ENCODE measurements at regions not wholly inside any gene's neighbourhood (a gene's known extent, or its start where the extent isn't known, plus 50 kb on each side); places are given as distances from the start of the nearest gene placed in this dataset.
"Not testable (repeated sequence)": the region's sequence is repeated elsewhere in the genome, so short reads cannot be mapped to it uniquely, and the experiment has no call there.

GRCh38 chr4:114400531-114400930, 198.1 kb upstream of the UGT8 start:
- H3K9me3 Mint-ChIP-seq = no peaks in the 10 kb centered on the region
- H3K27me3 Mint-ChIP-seq = peaks cover 8% of the 10 kb centered on the region
- ATAC-seq (replicated peaks; ENCODE audit: extremely low read depth, poor library complexity, severe bottlenecking) = no peak
- H3K27ac Mint-ChIP-seq (ENCODE audit: low read depth) = no peak overlapping the region
- no peaks in the 10 kb centered on the region for H3K4me1 Mint-ChIP-seq
- no peak for DNase-seq (ENCODE audit: low spot score in 2 of 2)
- H3K36me3 Mint-ChIP-seq (ENCODE audit: insufficient read depth) = peaks cover 1% of the 10 kb centered on the region
- no peak overlapping the region for H3K4me3 Mint-ChIP-seq

GRCh38 chr4:114401483-114401882, 197.1 kb upstream of the UGT8 start:
- Mint-ChIP-seq H3K9me3 (no peaks in the 10 kb centered on the region), H3K4me1 (no peaks in the 10 kb centered on the region), H3K27me3 (peaks cover 8% of the 10 kb centered on the region), H3K4me3 (no peak overlapping the region), H3K27ac (ENCODE audit: low read depth) (no peak overlapping the region), H3K36me3 (ENCODE audit: insufficient read depth) (peaks cover 1% of the 10 kb centered on the region)
- DNase-seq (ENCODE audit: low spot score in 2 of 2) (no peak), ATAC-seq (replicated peaks; ENCODE audit: extremely low read depth, poor library complexity, severe bottlenecking) (no peak)

GRCh38 chr4:114417214-114417613, 181.4 kb upstream of the UGT8 start:
- peaks cover 11% of the 10 kb centered on the region for H3K9me3 Mint-ChIP-seq
- H3K27me3 Mint-ChIP-seq = no peaks in the 10 kb centered on the region
- H3K36me3 Mint-ChIP-seq (ENCODE audit: insufficient read depth) = no peaks in the 10 kb centered on the region
- no peak overlapping the region for H3K27ac Mint-ChIP-seq (ENCODE audit: low read depth)
- DNase-seq (ENCODE audit: low spot score in 2 of 2) (no peak), ATAC-seq (replicated peaks; ENCODE audit: extremely low read depth, poor library complexity, severe bottlenecking) (no peak)
- H3K4me3 Mint-ChIP-seq = no peak overlapping the region
- no peaks in the 10 kb centered on the region for H3K4me1 Mint-ChIP-seq

GRCh38 chr4:114420069-114420468, 178.5 kb upstream of the UGT8 start:
- DNase-seq (ENCODE audit: low spot score in 2 of 2) (no peak), ATAC-seq (replicated peaks; ENCODE audit: extremely low read depth, poor library complexity, severe bottlenecking) (no peak)
- peaks cover 5% of the 10 kb centered on the region for H3K9me3 Mint-ChIP-seq
- H3K27me3 Mint-ChIP-seq = no peaks in the 10 kb centered on the region
- H3K27ac Mint-ChIP-seq (ENCODE audit: low read depth) = no peak overlapping the region
- H3K4me1 Mint-ChIP-seq = no peaks in the 10 kb centered on the region
- no peak overlapping the region for H3K4me3 Mint-ChIP-seq
- no peaks in the 10 kb centered on the region for H3K36me3 Mint-ChIP-seq (ENCODE audit: insufficient read depth)

- H3K9me3 Mint-ChIP-seq = peaks cover 5% of the 10 kb centered on the region
- H3K4me3 Mint-ChIP-seq = no peak overlapping the region
- no peaks in the 10 kb centered on the region for H3K4me1 Mint-ChIP-seq
- DNase-seq (ENCODE audit: low spot score in 2 of 2) = no peak
- ATAC-seq (replicated peaks; ENCODE audit: extremely low read depth, poor library complexity, severe bottlenecking) = no peak
- H3K27me3 Mint-ChIP-seq = no peaks in the 10 kb centered on the region
- H3K36me3 Mint-ChIP-seq (ENCODE audit: insufficient read depth) = no peaks in the 10 kb centered on the region
- H3K27ac Mint-ChIP-seq (ENCODE audit: low read depth) = no peak overlapping the region
These were observed 175.0 kb upstream of the UGT8 start for GRCh38 chr4:114423582-114423981.

- no peak for DNase-seq (ENCODE audit: low spot score in 2 of 2)
- Mint-ChIP-seq H3K4me3 (no peak overlapping the region), H3K9me3 (peaks cover 11% of the 10 kb centered on the region), H3K4me1 (no peaks in the 10 kb centered on the region), H3K27ac (ENCODE audit: low read depth) (no peak overlapping the region), H3K36me3 (ENCODE audit: insufficient read depth) (no peaks in the 10 kb centered on the region), H3K27me3 (peaks cover 10% of the 10 kb centered on the region)
- no peak for ATAC-seq (replicated peaks; ENCODE audit: extremely low read depth, poor library complexity, severe bottlenecking)
These were observed 163.5 kb upstream of the UGT8 start for GRCh38 chr4:114435116-114435515.

GRCh38 chr4:114442856-114443255, 155.8 kb upstream of the UGT8 start:
- no peaks in the 10 kb centered on the region for H3K36me3 Mint-ChIP-seq (ENCODE audit: insufficient read depth)
- H3K27me3 Mint-ChIP-seq = no peaks in the 10 kb centered on the region
- H3K4me3 Mint-ChIP-seq = no peak overlapping the region
- H3K9me3 Mint-ChIP-seq = no peaks in the 10 kb centered on the region
- no peak for ATAC-seq (replicated peaks; ENCODE audit: extremely low read depth, poor library complexity, severe bottlenecking)
- no peak overlapping the region for H3K27ac Mint-ChIP-seq (ENCODE audit: low read depth)
- no peaks in the 10 kb centered on the region for H3K4me1 Mint-ChIP-seq
- DNase-seq (ENCODE audit: low spot score in 2 of 2) = no peak

GRCh38 chr4:114444211-114444610, 154.4 kb upstream of the UGT8 start:
- H3K4me3 Mint-ChIP-seq = no peak overlapping the region
- no peak overlapping the region for H3K27ac Mint-ChIP-seq (ENCODE audit: low read depth)
- H3K9me3 Mint-ChIP-seq = no peaks in the 10 kb centered on the region
- H3K27me3 Mint-ChIP-seq = no peaks in the 10 kb centered on the region
- no peaks in the 10 kb centered on the region for H3K36me3 Mint-ChIP-seq (ENCODE audit: insufficient read depth)
- DNase-seq (ENCODE audit: low spot score in 2 of 2) (no peak), ATAC-seq (replicated peaks; ENCODE audit: extremely low read depth, poor library complexity, severe bottlenecking) (no peak)
- H3K4me1 Mint-ChIP-seq = no peaks in the 10 kb centered on the region

- peaks cover 14% of the 10 kb centered on the region for H3K9me3 Mint-ChIP-seq
- not testable (repeated sequence) for H3K27ac Mint-ChIP-seq (ENCODE audit: low read depth); ATAC-seq (replicated peaks; ENCODE audit: extremely low read depth, poor library complexity, severe bottlenecking); H3K4me3 Mint-ChIP-seq; DNase-seq (ENCODE audit: low spot score in 2 of 2); H3K27me3 Mint-ChIP-seq; H3K4me1 Mint-ChIP-seq; H3K36me3 Mint-ChIP-seq (ENCODE audit: insufficient read depth)
These were observed 150.6 kb upstream of the UGT8 start for GRCh38 chr4:114447963-114448516.

- Mint-ChIP-seq H3K4me1 (no peaks in the 10 kb centered on the region), H3K27me3 (no peaks in the 10 kb centered on the region), H3K9me3 (peaks cover 12% of the 10 kb centered on the region), H3K36me3 (ENCODE audit: insufficient read depth) (no peaks in the 10 kb centered on the region), H3K4me3 (no peak overlapping the region), H3K27ac (ENCODE audit: low read depth) (no peak overlapping the region)
- no peak for DNase-seq (ENCODE audit: low spot score in 2 of 2)
- ATAC-seq (replicated peaks; ENCODE audit: extremely low read depth, poor library complexity, severe bottlenecking) = no peak
These were observed 139.9 kb upstream of the UGT8 start for GRCh38 chr4:114458728-114459127.

GRCh38 chr4:114464726-114465272, 133.8 kb upstream of the UGT8 start:
- H3K4me1 Mint-ChIP-seq = no peaks in the 10 kb centered on the region
- H3K9me3 Mint-ChIP-seq = peaks cover 8% of the 10 kb centered on the region
- no peak overlapping the region for H3K4me3 Mint-ChIP-seq
- H3K27me3 Mint-ChIP-seq = peaks cover 12% of the 10 kb centered on the region
- ATAC-seq (replicated peaks; ENCODE audit: extremely low read depth, poor library complexity, severe bottlenecking) = no peak
- no peak for DNase-seq (ENCODE audit: low spot score in 2 of 2)
- no peaks in the 10 kb centered on the region for H3K36me3 Mint-ChIP-seq (ENCODE audit: insufficient read depth)
- H3K27ac Mint-ChIP-seq (ENCODE audit: low read depth) = no peak overlapping the region

GRCh38 chr4:114465766-114466165, 132.8 kb upstream of the UGT8 start:
- Mint-ChIP-seq H3K4me3 (no peak overlapping the region), H3K27ac (ENCODE audit: low read depth) (no peak overlapping the region), H3K4me1 (no peaks in the 10 kb centered on the region), H3K9me3 (peaks cover 2% of the 10 kb centered on the region), H3K36me3 (ENCODE audit: insufficient read depth) (no peaks in the 10 kb centered on the region), H3K27me3 (peaks cover 12% of the 10 kb centered on the region)
- DNase-seq (ENCODE audit: low spot score in 2 of 2) (no peak), ATAC-seq (replicated peaks; ENCODE audit: extremely low read depth, poor library complexity, severe bottlenecking) (no peak)

GRCh38 chr4:114466299-114466698, 132.3 kb upstream of the UGT8 start:
- Mint-ChIP-seq H3K27me3 (peaks cover 12% of the 10 kb centered on the region), H3K36me3 (ENCODE audit: insufficient read depth) (no peaks in the 10 kb centered on the region), H3K4me1 (no peaks in the 10 kb centered on the region), H3K4me3 (no peak overlapping the region), H3K27ac (ENCODE audit: low read depth) (no peak overlapping the region), H3K9me3 (no peaks in the 10 kb centered on the region)
- DNase-seq (ENCODE audit: low spot score in 2 of 2) = no peak
- ATAC-seq (replicated peaks; ENCODE audit: extremely low read depth, poor library complexity, severe bottlenecking) = no peak

All from central memory CD8-positive, alpha-beta T cell (primary cell).